PC-3 (cell line): ENCODE measurements at regions not wholly inside any gene's neighbourhood (a gene's known extent, or its start where the extent isn't known, plus 50 kb on each side); places are given as distances from the start of the nearest gene placed in this dataset.

ENCODE experiments used
- EZH2 ChIP-seq: fragments of 300-600 bp; sonication (generic); IDR thresholded peaks from one replicate; pipeline ENCODE4 v1.6.1; 2017; ENCODE audit warnings: antibody characterized with exemption, mild to moderate bottlenecking, low read length; ENCODE audit not compliant: unreplicated experiment
- TF ChIP-seq, protein P1 (sequence below): fragments of 300-600 bp; sonication (generic); conservative IDR thresholded peaks from 2 replicates; pipeline ENCODE4 v1.5.1; 2017; ENCODE audit warnings: antibody characterized with exemption, low read depth, mild to moderate bottlenecking, low read length

- TF ChIP-seq, protein P1, sequence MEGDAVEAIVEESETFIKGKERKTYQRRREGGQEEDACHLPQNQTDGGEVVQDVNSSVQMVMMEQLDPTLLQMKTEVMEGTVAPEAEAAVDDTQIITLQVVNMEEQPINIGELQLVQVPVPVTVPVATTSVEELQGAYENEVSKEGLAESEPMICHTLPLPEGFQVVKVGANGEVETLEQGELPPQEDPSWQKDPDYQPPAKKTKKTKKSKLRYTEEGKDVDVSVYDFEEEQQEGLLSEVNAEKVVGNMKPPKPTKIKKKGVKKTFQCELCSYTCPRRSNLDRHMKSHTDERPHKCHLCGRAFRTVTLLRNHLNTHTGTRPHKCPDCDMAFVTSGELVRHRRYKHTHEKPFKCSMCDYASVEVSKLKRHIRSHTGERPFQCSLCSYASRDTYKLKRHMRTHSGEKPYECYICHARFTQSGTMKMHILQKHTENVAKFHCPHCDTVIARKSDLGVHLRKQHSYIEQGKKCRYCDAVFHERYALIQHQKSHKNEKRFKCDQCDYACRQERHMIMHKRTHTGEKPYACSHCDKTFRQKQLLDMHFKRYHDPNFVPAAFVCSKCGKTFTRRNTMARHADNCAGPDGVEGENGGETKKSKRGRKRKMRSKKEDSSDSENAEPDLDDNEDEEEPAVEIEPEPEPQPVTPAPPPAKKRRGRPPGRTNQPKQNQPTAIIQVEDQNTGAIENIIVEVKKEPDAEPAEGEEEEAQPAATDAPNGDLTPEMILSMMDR: no peak
- TF ChIP-seq EZH2: no peak
Observed at GRCh38 chr13:64579331-64579730, 2650.8 kb downstream of the PCDH9 start.
